ENCODE measurements at regions not wholly inside any gene's neighbourhood (a gene's known extent, or its start where the extent isn't known, plus 50 kb on each side); places are given as distances from the start of the nearest gene placed in this dataset.

- intact Hi-C loops (cut with micrococcal nuclease), result no loop called here
These were observed 587.3 kb downstream of the EFNB2 start for GRCh38 chr13:105948143-105948542.

GRCh38 chr13:105940882-105941281 is 594.6 kb downstream of the EFNB2 start:
- intact Hi-C loops (cut with micrococcal nuclease), result no loop called here

GRCh38 chr13:105937451-105937850 is 598.0 kb downstream of the EFNB2 start:
- intact Hi-C loops (cut with micrococcal nuclease), result no loop called here

- intact Hi-C loops (cut with micrococcal nuclease), result no loop called here
These were observed 598.6 kb downstream of the EFNB2 start for GRCh38 chr13:105936816-105937215.

- intact Hi-C loops (cut with micrococcal nuclease), result no loop called here
These were observed 606.0 kb downstream of the EFNB2 start for GRCh38 chr13:105929505-105929904.

- intact Hi-C loops (cut with micrococcal nuclease), result no loop called here
These were observed 606.6 kb downstream of the EFNB2 start for GRCh38 chr13:105928901-105929300.

- intact Hi-C loops (cut with micrococcal nuclease), result no loop called here
These were observed 607.4 kb downstream of the EFNB2 start for GRCh38 chr13:105928048-105928447.

GRCh38 chr13:105925496-105925895 is 610.0 kb downstream of the EFNB2 start:
- intact Hi-C loops (cut with micrococcal nuclease), result no loop called here

GRCh38 chr13:105921711-105922110 is 613.8 kb downstream of the EFNB2 start:
- intact Hi-C loops (cut with micrococcal nuclease), result no loop called here

GRCh38 chr13:105920370-105920769 is 615.1 kb downstream of the EFNB2 start:
- intact Hi-C loops (cut with micrococcal nuclease), result no loop called here

- intact Hi-C loops (cut with micrococcal nuclease), result no loop called here
These were observed 616.4 kb downstream of the EFNB2 start for GRCh38 chr13:105918842-105919741.

- intact Hi-C loops (cut with micrococcal nuclease), result no loop called here
These were observed 620.2 kb downstream of the EFNB2 start for GRCh38 chr13:105915146-105915850.

GRCh38 chr13:105914291-105915036 is 621.0 kb downstream of the EFNB2 start:
- intact Hi-C loops (cut with micrococcal nuclease), result no loop called here

GRCh38 chr13:105908586-105908985 is 626.9 kb downstream of the EFNB2 start:
- intact Hi-C loops (cut with micrococcal nuclease), result no loop called here

GRCh38 chr13:105907319-105908019 is 628.0 kb downstream of the EFNB2 start:
- intact Hi-C loops (cut with micrococcal nuclease), result no loop called here

GRCh38 chr13:105906746-105907145 is 628.7 kb downstream of the EFNB2 start:
- intact Hi-C loops (cut with micrococcal nuclease), result no loop called here

- intact Hi-C loops (cut with micrococcal nuclease), result no loop called here
These were observed 631.3 kb downstream of the EFNB2 start for GRCh38 chr13:105904034-105904742.

- intact Hi-C loops (cut with micrococcal nuclease), result no loop called here
These were observed 633.1 kb downstream of the EFNB2 start for GRCh38 chr13:105902396-105902795.

GRCh38 chr13:105897575-105897974 is 637.9 kb downstream of the EFNB2 start:
- intact Hi-C loops (cut with micrococcal nuclease), result no loop called here

- intact Hi-C loops (cut with micrococcal nuclease), result no loop called here
These were observed 640.8 kb downstream of the EFNB2 start for GRCh38 chr13:105894697-105895096.

- intact Hi-C loops (cut with micrococcal nuclease), result no loop called here
These were observed 645.0 kb downstream of the EFNB2 start for GRCh38 chr13:105890509-105890908.
